ENCODE measurements at regions not wholly inside any gene's neighbourhood (a gene's known extent, or its start where the extent isn't known, plus 50 kb on each side); places are given as distances from the start of the nearest gene placed in this dataset.

DNA sequence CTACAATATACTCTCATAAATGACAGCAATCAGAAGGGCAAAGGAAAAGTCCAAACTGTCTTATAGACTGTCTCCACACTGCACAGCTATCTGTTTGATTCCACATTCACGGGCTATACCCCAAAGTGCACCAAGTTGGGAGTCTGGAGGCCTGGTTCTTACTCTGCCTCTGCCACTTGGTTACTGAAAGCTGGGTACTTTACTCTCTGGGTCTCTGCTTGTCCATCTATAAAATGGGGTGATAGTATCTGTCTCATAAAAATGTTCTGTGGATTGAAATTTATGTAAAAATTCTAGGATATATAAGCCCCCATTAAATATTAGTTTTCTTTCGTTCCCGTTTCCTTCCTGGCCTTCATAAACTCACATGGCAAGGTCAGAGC lies 86.5 kb downstream of the CD164 start (continued):
- TF ChIP-seq GTF2E2 (tag; IDR thresholded peaks at IDR 0.05) (no peak), CREB1 (IDR thresholded peaks at IDR 0.05) (0 out of 2 replicates have a peak, but pooled peaks have one; percentile 11), CREB1 (CRISPR knock-in tag; IDR thresholded peaks at IDR 0.05) (no peak), ADNP (tag; IDR thresholded peaks at IDR 0.05) (peak; percentile 58; the same call in 1 of the 2 replicates)
- TF ChIP-seq, protein P1, sequence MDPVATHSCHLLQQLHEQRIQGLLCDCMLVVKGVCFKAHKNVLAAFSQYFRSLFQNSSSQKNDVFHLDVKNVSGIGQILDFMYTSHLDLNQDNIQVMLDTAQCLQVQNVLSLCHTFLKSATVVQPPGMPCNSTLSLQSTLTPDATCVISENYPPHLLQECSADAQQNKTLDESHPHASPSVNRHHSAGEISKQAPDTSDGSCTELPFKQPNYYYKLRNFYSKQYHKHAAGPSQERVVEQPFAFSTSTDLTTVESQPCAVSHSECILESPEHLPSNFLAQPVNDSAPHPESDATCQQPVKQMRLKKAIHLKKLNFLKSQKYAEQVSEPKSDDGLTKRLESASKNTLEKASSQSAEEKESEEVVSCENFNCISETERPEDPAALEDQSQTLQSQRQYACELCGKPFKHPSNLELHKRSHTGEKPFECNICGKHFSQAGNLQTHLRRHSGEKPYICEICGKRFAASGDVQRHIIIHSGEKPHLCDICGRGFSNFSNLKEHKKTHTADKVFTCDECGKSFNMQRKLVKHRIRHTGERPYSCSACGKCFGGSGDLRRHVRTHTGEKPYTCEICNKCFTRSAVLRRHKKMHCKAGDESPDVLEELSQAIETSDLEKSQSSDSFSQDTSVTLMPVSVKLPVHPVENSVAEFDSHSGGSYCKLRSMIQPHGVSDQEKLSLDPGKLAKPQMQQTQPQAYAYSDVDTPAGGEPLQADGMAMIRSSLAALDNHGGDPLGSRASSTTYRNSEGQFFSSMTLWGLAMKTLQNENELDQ (CRISPR knock-in tag; IDR thresholded peaks at IDR 0.05; ENCODE audit: borderline replicate concordance), result no peak

DNA sequence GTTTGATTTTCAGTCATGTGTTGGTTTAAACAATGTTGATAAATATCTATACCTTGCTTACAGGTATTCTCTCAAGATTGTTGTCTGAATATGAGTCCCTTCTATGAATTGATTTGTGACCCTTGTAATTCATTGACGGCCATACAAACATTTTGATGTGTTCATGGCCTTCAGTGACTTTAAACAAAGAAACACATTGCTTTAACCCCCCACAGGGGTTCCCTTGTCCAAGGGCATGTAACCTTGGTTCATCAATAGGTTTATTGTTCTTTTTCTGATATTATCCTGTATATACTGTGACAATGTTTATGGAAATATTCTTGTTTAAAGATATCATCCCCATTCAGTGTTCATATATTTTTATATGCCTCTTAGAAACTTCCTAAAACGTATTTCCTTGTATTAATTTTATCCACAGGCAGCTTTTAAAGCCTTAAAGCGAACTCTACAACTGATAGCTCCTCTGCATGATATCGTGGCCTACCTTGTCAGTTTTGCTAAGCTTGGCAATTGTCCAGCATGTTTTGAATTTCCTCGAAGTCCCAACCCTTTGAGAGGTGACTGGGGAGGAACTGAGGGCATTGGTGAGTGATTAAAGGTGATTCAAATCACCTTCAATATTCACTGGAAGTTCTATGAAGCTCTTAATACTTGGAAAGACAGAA lies 87.0 kb downstream of the CD164 start:
- Histone ChIP-seq H3K9me3 (replicated peaks; ENCODE audit: control insufficient read depth, insufficient read depth, low read depth, low read length) (no peaks in the 10 kb centered on the region), H3K27ac (ENCODE audit: extremely low read depth, low read depth, low read length) (peak overlapping the region; percentile 5; the same call in 1 of the 3 replicates), H3K4me2 (ENCODE audit: insufficient read depth, low read length) (no peak overlapping the region), H3K9me1 (ENCODE audit: control insufficient read depth, insufficient read depth, low read length) (no peaks in the 10 kb centered on the region), H3K79me2 (ENCODE audit: control insufficient read depth, insufficient read depth, low read length) (no peaks in the 10 kb centered on the region), H3K4me1 (replicated peaks in 1 of 2; ENCODE audit: control insufficient read depth in 2 of 2, insufficient read depth in 2 of 2, low read length in 2 of 2) (peaks cover 22 to 64% of the 10 kb centered on the region in 2 experiments), H3K9ac (ENCODE audit: insufficient read depth in 1 of 2, low read depth in 2 of 2, low read length in 2 of 2) (no peak overlapping the region), H3K36me3 (ENCODE audit: control insufficient read depth, insufficient read depth, low read length) (no peaks in the 10 kb centered on the region), H4K20me1 (replicated peaks; ENCODE audit: control insufficient read depth, insufficient read depth, low read length) (no peaks in the 10 kb centered on the region), H3K4me3 (no peak overlapping the region), H2AFZ (ENCODE audit: low read depth, low read length) (peak overlapping the region; percentile 3; the same call in 1 of the 2 replicates), H3K27me3 (ENCODE audit: control insufficient read depth in 2 of 2, insufficient read depth in 2 of 2, low read length in 2 of 2) (no peaks in the 10 kb centered on the region)
- ChIA-PET POLR2A (interaction anchor here (0.6 to 1.3 kb wide), 4 partner anchors 9 to 83 kb away, joined by 3 to 6 read pairs (median 4); no protein-coding TSS in a partner anchor), CTCF (ENCODE audit: low intra/inter-chr PET ratio) (no interaction called here)
- ATAC-seq (no peak; the same call in 2 of the 3 replicates), DNase-seq (ENCODE audit: extremely low read depth in 1 of 4, low spot score in 3 of 4) (peak in 2 of 4 experiments; percentile 42 to 78), FAIRE-seq (peak; percentile 64)
- in situ Hi-C loops (cut with MboI), result no loop called here
- BruUV-seq (replicated peaks), result no TSS peak
- intact Hi-C loops (cut with micrococcal nuclease), result loop anchor here (5.0 kb wide), 1 partner anchor 198 kb away; the partner anchor contains the start of gene CEP57L1
- 8% methylated on average over 5 of the region's 5 CpGs for WGBS (ENCODE audit: insufficient coverage, low coverage, missing lambda C conversion rate)
- TF ChIP-seq ZNF134 (CRISPR knock-in tag; conservative IDR thresholded peaks at IDR 0.05) (no peak), TBL1XR1 (IDR thresholded peaks at IDR 0.05; ENCODE audit: low read length in 2 of 2) (0 out of 4 replicates have a peak, but pooled peaks of 1 of the 2 experiments have one; percentile 21), MEIS2 (IDR thresholded peaks at IDR 0.05; ENCODE audit: partially characterized antibody) (peak; percentile 10), POLR2AphosphoS5 (IDR thresholded peaks at IDR 0.05; ENCODE audit: control insufficient read depth, insufficient read depth, low read depth, low read length) (no peak), STAT5B (CRISPR knock-in tag; IDR thresholded peaks at IDR 0.05) (no peak)
- TF ChIP-seq, protein P2, sequence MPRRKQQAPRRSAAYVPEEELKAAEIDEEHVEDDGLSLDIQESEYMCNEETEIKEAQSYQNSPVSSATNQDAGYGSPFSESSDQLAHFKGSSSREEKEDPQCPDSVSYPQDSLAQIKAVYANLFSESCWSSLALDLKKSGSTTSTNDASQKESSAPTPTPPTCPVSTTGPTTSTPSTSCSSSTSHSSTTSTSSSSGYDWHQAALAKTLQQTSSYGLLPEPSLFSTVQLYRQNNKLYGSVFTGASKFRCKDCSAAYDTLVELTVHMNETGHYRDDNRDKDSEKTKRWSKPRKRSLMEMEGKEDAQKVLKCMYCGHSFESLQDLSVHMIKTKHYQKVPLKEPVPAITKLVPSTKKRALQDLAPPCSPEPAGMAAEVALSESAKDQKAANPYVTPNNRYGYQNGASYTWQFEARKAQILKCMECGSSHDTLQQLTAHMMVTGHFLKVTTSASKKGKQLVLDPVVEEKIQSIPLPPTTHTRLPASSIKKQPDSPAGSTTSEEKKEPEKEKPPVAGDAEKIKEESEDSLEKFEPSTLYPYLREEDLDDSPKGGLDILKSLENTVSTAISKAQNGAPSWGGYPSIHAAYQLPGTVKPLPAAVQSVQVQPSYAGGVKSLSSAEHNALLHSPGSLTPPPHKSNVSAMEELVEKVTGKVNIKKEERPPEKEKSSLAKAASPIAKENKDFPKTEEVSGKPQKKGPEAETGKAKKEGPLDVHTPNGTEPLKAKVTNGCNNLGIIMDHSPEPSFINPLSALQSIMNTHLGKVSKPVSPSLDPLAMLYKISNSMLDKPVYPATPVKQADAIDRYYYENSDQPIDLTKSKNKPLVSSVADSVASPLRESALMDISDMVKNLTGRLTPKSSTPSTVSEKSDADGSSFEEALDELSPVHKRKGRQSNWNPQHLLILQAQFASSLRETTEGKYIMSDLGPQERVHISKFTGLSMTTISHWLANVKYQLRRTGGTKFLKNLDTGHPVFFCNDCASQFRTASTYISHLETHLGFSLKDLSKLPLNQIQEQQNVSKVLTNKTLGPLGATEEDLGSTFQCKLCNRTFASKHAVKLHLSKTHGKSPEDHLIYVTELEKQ (CRISPR knock-in tag; IDR thresholded peaks at IDR 0.05), result no peak
- TF ChIP-seq, protein P3, sequence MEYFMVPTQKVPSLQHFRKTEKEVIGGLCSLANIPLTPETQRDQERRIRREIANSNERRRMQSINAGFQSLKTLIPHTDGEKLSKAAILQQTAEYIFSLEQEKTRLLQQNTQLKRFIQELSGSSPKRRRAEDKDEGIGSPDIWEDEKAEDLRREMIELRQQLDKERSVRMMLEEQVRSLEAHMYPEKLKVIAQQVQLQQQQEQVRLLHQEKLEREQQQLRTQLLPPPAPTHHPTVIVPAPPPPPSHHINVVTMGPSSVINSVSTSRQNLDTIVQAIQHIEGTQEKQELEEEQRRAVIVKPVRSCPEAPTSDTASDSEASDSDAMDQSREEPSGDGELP (CRISPR knock-in tag; IDR thresholded peaks at IDR 0.05; ENCODE audit: borderline replicate concordance), result no peak

Measured in K562 (cell line).